ES-I3 (cell line): ENCODE measurements at regions not wholly inside any gene's neighbourhood (a gene's known extent, or its start where the extent isn't known, plus 50 kb on each side); places are given as distances from the start of the nearest gene placed in this dataset.
"Not testable (repeated sequence)": the region's sequence is repeated elsewhere in the genome, so short reads cannot be mapped to it uniquely, and the experiment has no call there.

Experiments
- H3K36me3 ChIP-seq: 2 replicates; pipeline ENCODE4 v1.6.1; 2013; ENCODE audit warnings: mild to moderate bottlenecking, low read length, control low read depth, moderate library complexity; ENCODE audit not compliant: insufficient read depth
- H3K4me1 ChIP-seq: 2 replicates; pipeline ENCODE4 v1.6.1; 2013; ENCODE audit warnings: mild to moderate bottlenecking, control low read depth, low read length; ENCODE audit not compliant: insufficient read depth
- H3K9ac ChIP-seq: 2 replicates; pipeline ENCODE4 v1.6.1; 2013; ENCODE audit warnings: low read depth, mild to moderate bottlenecking, low read length, moderate library complexity
- H3K9me3 ChIP-seq: 2 replicates; pipeline ENCODE4 v1.6.1; 2013; ENCODE audit warnings: mild to moderate bottlenecking, low read length, moderate library complexity; ENCODE audit not compliant: control insufficient read depth, insufficient read depth

- Histone ChIP-seq H3K9me3 (peaks cover 5% of the 10 kb centered on the region; the same call in 1 of the 2 replicates), H3K4me1 (no peaks in the 10 kb centered on the region), H3K9ac (no peak overlapping the region), H3K36me3 (no peaks in the 10 kb centered on the region)
Measured at GRCh38 chr9:84502066-84502465, 161.5 kb upstream of the SLC28A3 start.

- peaks cover 5% of the 10 kb centered on the region; the same call in 1 of the 2 replicates for H3K9me3 ChIP-seq
- H3K4me1 ChIP-seq = no peaks in the 10 kb centered on the region
- H3K36me3 ChIP-seq = no peaks in the 10 kb centered on the region
- H3K9ac ChIP-seq = no peak overlapping the region
Measured at GRCh38 chr9:84504360-84504759, 163.8 kb upstream of the SLC28A3 start.

GRCh38 chr9:84511651-84512050, 157.9 kb upstream of the NTRK2 start:
- Histone ChIP-seq H3K4me1 (no peaks in the 10 kb centered on the region), H3K36me3 (no peaks in the 10 kb centered on the region), H3K9me3 (no peaks in the 10 kb centered on the region), H3K9ac (no peak overlapping the region)

- Histone ChIP-seq H3K36me3 (no peaks in the 10 kb centered on the region), H3K9ac (no peak overlapping the region), H3K4me1 (no peaks in the 10 kb centered on the region), H3K9me3 (no peaks in the 10 kb centered on the region)
Measured at GRCh38 chr9:84512493-84512892, 157.0 kb upstream of the NTRK2 start.

GRCh38 chr9:84513473-84513872, 156.1 kb upstream of the NTRK2 start:
- Histone ChIP-seq H3K4me1 (no peaks in the 10 kb centered on the region), H3K36me3 (no peaks in the 10 kb centered on the region), H3K9ac (no peak overlapping the region), H3K9me3 (no peaks in the 10 kb centered on the region)

- Histone ChIP-seq H3K9me3 (no peaks in the 10 kb centered on the region), H3K36me3 (no peaks in the 10 kb centered on the region), H3K9ac (no peak overlapping the region), H3K4me1 (no peaks in the 10 kb centered on the region)
Measured at GRCh38 chr9:84513979-84514378, 155.6 kb upstream of the NTRK2 start.

GRCh38 chr9:84514421-84514820, 155.1 kb upstream of the NTRK2 start:
- no peak overlapping the region for H3K9ac ChIP-seq
- H3K4me1 ChIP-seq = no peaks in the 10 kb centered on the region
- H3K9me3 ChIP-seq = no peaks in the 10 kb centered on the region
- H3K36me3 ChIP-seq = no peaks in the 10 kb centered on the region

- Histone ChIP-seq H3K36me3 (no peaks in the 10 kb centered on the region), H3K9me3 (no peaks in the 10 kb centered on the region), H3K4me1 (no peaks in the 10 kb centered on the region), H3K9ac (no peak overlapping the region)
Measured at GRCh38 chr9:84517026-84517425, 152.5 kb upstream of the NTRK2 start.

GRCh38 chr9:84519413-84519812, 150.1 kb upstream of the NTRK2 start:
- Histone ChIP-seq H3K9ac (no peak overlapping the region), H3K9me3 (no peaks in the 10 kb centered on the region), H3K36me3 (no peaks in the 10 kb centered on the region), H3K4me1 (no peaks in the 10 kb centered on the region)

- Histone ChIP-seq H3K9me3 (no peaks in the 10 kb centered on the region; the same call in 1 of the 2 replicates), H3K9ac (no peak overlapping the region), H3K4me1 (no peaks in the 10 kb centered on the region), H3K36me3 (no peaks in the 10 kb centered on the region)
Measured at GRCh38 chr9:84521208-84521607, 148.3 kb upstream of the NTRK2 start.

- H3K4me1 ChIP-seq, H3K9ac ChIP-seq, H3K9me3 ChIP-seq, H3K36me3 ChIP-seq: not testable (repeated sequence)
Measured at GRCh38 chr9:84526211-84526610, 143.3 kb upstream of the NTRK2 start.

- not testable (repeated sequence) for H3K9ac ChIP-seq, H3K36me3 ChIP-seq, H3K9me3 ChIP-seq, H3K4me1 ChIP-seq
Measured at GRCh38 chr9:84527060-84527720, 142.3 kb upstream of the NTRK2 start.

GRCh38 chr9:84535973-84536372, 133.6 kb upstream of the NTRK2 start:
- not testable (repeated sequence) for H3K9me3 ChIP-seq, H3K9ac ChIP-seq, H3K36me3 ChIP-seq, H3K4me1 ChIP-seq

- no peak overlapping the region for H3K9ac ChIP-seq
- no peaks in the 10 kb centered on the region for H3K36me3 ChIP-seq
- no peaks in the 10 kb centered on the region for H3K4me1 ChIP-seq
- H3K9me3 ChIP-seq = peaks cover 3% of the 10 kb centered on the region; the same call in 1 of the 2 replicates
Measured at GRCh38 chr9:84538879-84539278, 130.7 kb upstream of the NTRK2 start.

GRCh38 chr9:84542554-84542953, 127.0 kb upstream of the NTRK2 start:
- no peak overlapping the region for H3K9ac ChIP-seq
- peaks cover 5% of the 10 kb centered on the region for H3K4me1 ChIP-seq
- H3K36me3 ChIP-seq = no peaks in the 10 kb centered on the region
- no peaks in the 10 kb centered on the region for H3K9me3 ChIP-seq
